Astrocyte (in vitro differentiated cells and primary cell): ENCODE measurements at regions not wholly inside any gene's neighbourhood (a gene's known extent, or its start where the extent isn't known, plus 50 kb on each side); places are given as distances from the start of the nearest gene placed in this dataset.

Source experiments
- EZH2 ChIP-seq: IDR thresholded peaks from 2 replicates; pipeline ENCODE4 v1.6.1; 2012; ENCODE audit warnings: mild to moderate bottlenecking, low read length, inconsistent platforms; ENCODE audit not compliant: insufficient read depth
- TF ChIP-seq, protein P1 (sequence below): IDR thresholded peaks from 2 replicates; pipeline ENCODE4 v1.5.1; 2011; ENCODE audit warnings: low read depth, mild to moderate bottlenecking, inconsistent platforms, low read length, moderate library complexity; ENCODE audit not compliant: insufficient read depth

DNA sequence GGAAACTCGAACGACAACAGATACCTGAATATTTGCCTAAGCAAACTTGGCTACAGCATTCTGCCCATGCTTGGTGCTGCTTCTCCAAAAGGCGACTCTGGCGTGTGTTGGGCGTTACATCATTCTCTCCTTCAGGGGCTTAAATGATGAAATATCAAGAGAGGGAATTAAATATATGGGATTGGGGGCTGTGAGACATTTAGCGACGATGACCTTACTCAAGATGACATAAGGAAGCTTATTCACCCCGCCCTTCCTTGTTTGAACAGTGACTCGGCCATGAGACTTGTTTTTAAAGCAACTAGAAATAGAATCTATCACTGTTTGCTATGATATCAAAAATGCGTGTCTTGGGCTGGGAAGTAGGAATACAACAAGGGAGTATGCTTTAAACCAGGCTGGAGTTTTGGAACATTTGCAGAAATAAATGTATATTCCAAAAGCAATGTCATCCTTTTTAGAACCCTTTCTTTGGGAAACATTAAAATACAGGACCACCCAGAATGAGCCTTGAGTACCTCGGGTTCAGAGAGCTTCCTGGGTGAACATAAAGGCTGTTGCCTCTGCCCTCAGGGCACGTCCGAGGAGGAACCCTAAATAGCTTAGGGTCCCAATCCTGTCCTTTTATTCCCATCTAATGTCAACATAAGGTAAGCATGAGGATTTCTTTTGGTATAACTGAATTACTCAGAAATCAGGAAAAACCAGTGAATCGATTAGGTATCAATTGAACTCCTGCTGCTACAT, 123.3 kb upstream of the SLC45A1 start:
- TF ChIP-seq, protein P1, sequence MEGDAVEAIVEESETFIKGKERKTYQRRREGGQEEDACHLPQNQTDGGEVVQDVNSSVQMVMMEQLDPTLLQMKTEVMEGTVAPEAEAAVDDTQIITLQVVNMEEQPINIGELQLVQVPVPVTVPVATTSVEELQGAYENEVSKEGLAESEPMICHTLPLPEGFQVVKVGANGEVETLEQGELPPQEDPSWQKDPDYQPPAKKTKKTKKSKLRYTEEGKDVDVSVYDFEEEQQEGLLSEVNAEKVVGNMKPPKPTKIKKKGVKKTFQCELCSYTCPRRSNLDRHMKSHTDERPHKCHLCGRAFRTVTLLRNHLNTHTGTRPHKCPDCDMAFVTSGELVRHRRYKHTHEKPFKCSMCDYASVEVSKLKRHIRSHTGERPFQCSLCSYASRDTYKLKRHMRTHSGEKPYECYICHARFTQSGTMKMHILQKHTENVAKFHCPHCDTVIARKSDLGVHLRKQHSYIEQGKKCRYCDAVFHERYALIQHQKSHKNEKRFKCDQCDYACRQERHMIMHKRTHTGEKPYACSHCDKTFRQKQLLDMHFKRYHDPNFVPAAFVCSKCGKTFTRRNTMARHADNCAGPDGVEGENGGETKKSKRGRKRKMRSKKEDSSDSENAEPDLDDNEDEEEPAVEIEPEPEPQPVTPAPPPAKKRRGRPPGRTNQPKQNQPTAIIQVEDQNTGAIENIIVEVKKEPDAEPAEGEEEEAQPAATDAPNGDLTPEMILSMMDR, result no peak
- no peak for TF ChIP-seq EZH2
